ENCODE measurements at regions not wholly inside any gene's neighbourhood (a gene's known extent, or its start where the extent isn't known, plus 50 kb on each side); places are given as distances from the start of the nearest gene placed in this dataset.

DNA sequence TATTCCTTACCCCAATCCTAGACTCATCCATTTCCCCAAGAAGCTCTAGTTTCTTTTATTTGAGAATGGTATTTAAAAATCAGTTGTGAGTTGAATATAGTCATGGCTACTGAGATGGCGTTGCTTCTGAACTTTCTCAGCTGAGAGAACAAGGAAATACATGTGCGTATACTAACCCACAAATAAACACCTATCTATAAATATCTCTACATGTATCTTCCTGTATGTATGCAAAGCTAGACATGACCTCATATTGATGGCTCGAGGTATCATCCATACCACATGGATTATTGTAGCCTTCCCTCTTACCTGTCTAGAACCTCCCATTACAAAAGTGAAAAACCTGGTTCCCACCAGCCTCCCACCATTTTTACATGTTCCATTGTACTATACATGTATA is 141.0 kb downstream of the UFM1 start:
- H3K9me3 ChIP-seq (ENCODE audit: low read length): no peaks in the 10 kb centered on the region
- no peaks in the 10 kb centered on the region for H3K9me2 ChIP-seq (ENCODE audit: insufficient read depth, low read length)
- POLR2A ChIA-PET: interaction anchor here (0.8 to 1.4 kb wide), 3 partner anchors 9 to 66 kb away, joined by 3 read pairs; no protein-coding TSS in a partner anchor
- H3K27ac ChIP-seq (ENCODE audit: low read depth, low read length, poor library complexity, severe bottlenecking): no peak overlapping the region
- H3K4me1 ChIP-seq (ENCODE audit: insufficient read depth, low read length, poor library complexity, severe bottlenecking): no peaks in the 10 kb centered on the region
- H3K4me3 ChIP-seq (ENCODE audit: low read depth, low read length, poor library complexity, severe bottlenecking): no peak overlapping the region
- no peak overlapping the region for H3K4me2 ChIP-seq (ENCODE audit: low read length)
- no peak overlapping the region for H2AFZ ChIP-seq (ENCODE audit: low read length)
- no peaks in the 10 kb centered on the region for H3K79me2 ChIP-seq (ENCODE audit: insufficient read depth, low read depth, low read length)
- no TSS peak for BruUV-seq (replicated peaks)
- H4K20me1 ChIP-seq (ENCODE audit: insufficient read depth, low read length): no peaks in the 10 kb centered on the region
- H3K36me3 ChIP-seq (ENCODE audit: insufficient read depth, low read length): no peaks in the 10 kb centered on the region
- TF ChIP-seq EZH2phosphoT487 (IDR thresholded peaks at IDR 0.05; ENCODE audit: borderline replicate concordance, low read depth, low read length): no peak
- TF ChIP-seq, protein P1, sequence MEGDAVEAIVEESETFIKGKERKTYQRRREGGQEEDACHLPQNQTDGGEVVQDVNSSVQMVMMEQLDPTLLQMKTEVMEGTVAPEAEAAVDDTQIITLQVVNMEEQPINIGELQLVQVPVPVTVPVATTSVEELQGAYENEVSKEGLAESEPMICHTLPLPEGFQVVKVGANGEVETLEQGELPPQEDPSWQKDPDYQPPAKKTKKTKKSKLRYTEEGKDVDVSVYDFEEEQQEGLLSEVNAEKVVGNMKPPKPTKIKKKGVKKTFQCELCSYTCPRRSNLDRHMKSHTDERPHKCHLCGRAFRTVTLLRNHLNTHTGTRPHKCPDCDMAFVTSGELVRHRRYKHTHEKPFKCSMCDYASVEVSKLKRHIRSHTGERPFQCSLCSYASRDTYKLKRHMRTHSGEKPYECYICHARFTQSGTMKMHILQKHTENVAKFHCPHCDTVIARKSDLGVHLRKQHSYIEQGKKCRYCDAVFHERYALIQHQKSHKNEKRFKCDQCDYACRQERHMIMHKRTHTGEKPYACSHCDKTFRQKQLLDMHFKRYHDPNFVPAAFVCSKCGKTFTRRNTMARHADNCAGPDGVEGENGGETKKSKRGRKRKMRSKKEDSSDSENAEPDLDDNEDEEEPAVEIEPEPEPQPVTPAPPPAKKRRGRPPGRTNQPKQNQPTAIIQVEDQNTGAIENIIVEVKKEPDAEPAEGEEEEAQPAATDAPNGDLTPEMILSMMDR (conservative IDR thresholded peaks at IDR 0.05; ENCODE audit: low read length): no peak
- intact Hi-C loops (cut with micrococcal nuclease; ENCODE audit: unreplicated experiment): no loop called here
- CTCF ChIA-PET (ENCODE audit: unreplicated experiment): no interaction called here
- DNase-seq (ENCODE audit: low spot score): no peak

DNA sequence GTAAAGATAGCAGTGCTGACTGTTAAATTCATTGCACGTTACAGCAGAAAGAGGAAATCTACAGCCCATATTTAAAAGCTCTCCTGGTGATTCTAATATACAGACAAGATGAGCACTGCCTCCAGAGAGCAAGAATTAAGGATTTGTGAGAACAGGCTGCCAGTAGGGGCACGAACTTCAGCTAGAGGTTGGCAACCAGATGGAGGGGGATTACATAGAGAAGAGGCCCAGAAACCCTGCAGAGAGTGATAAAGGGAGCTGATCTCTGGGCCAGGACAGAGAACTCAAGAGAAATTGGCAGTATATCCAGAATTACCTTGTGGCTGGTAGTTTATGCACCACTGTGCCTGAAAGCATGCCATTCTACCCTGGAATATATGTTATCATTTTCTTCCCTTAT is 144.8 kb downstream of the UFM1 start:
- POLR2A ChIA-PET: no interaction called here
- no peak overlapping the region for H2AFZ ChIP-seq (ENCODE audit: low read length)
- BruUV-seq (replicated peaks): no TSS peak
- H3K79me2 ChIP-seq (ENCODE audit: insufficient read depth, low read depth, low read length): no peaks in the 10 kb centered on the region
- H3K4me2 ChIP-seq (ENCODE audit: low read length): no peak overlapping the region
- no peak for DNase-seq (ENCODE audit: low spot score)
- H3K4me3 ChIP-seq (ENCODE audit: low read depth, low read length, poor library complexity, severe bottlenecking): no peak overlapping the region
- no peaks in the 10 kb centered on the region for H3K9me3 ChIP-seq (ENCODE audit: low read length)
- CTCF ChIA-PET (ENCODE audit: unreplicated experiment): no interaction called here
- intact Hi-C loops (cut with micrococcal nuclease; ENCODE audit: unreplicated experiment): no loop called here
- no peaks in the 10 kb centered on the region for H3K36me3 ChIP-seq (ENCODE audit: insufficient read depth, low read length)
- H3K9me2 ChIP-seq (ENCODE audit: insufficient read depth, low read length): no peaks in the 10 kb centered on the region
- TF ChIP-seq, protein P1 (conservative IDR thresholded peaks at IDR 0.05; ENCODE audit: low read length): no peak
- no peak for TF ChIP-seq EZH2phosphoT487 (IDR thresholded peaks at IDR 0.05; ENCODE audit: borderline replicate concordance, low read depth, low read length)
- no peaks in the 10 kb centered on the region for H4K20me1 ChIP-seq (ENCODE audit: insufficient read depth, low read length)
- no peak overlapping the region for H3K27ac ChIP-seq (ENCODE audit: low read depth, low read length, poor library complexity, severe bottlenecking)
- H3K4me1 ChIP-seq (ENCODE audit: insufficient read depth, low read length, poor library complexity, severe bottlenecking): no peaks in the 10 kb centered on the region

DNA sequence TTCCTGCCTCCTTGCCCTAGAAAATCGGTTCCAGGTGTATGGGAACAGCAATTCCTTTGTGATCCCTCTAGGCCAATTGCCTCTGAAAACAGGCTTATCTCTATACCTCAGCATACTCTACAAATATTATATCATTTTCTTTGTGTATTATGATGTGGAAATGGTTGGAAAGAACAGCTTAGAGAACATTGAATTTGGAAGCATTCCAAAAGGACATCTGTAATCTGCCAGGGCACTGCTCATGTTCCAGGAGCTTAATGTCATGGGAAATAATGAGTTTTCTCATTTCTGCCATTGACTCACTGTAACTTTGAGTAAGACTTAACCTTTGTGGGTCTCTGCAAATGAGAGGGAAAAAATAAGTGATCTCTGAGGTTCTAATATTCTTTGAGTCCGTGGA is 147.3 kb downstream of the UFM1 start:
- ChIA-PET CTCF (ENCODE audit: unreplicated experiment) (no interaction called here), POLR2A (interaction anchor here (0.6 kb wide), 1 partner anchor 1153 kb away, joined by 3 read pairs; no protein-coding TSS in a partner anchor)
- intact Hi-C loops (cut with micrococcal nuclease; ENCODE audit: unreplicated experiment): no loop called here
- Histone ChIP-seq H3K9me2 (ENCODE audit: insufficient read depth, low read length) (no peaks in the 10 kb centered on the region), H3K4me1 (ENCODE audit: insufficient read depth, low read length, poor library complexity, severe bottlenecking) (no peaks in the 10 kb centered on the region), H3K9me3 (ENCODE audit: low read length) (no peaks in the 10 kb centered on the region), H3K36me3 (ENCODE audit: insufficient read depth, low read length) (no peaks in the 10 kb centered on the region), H3K79me2 (ENCODE audit: insufficient read depth, low read depth, low read length) (no peaks in the 10 kb centered on the region), H2AFZ (ENCODE audit: low read length) (no peak overlapping the region), H3K4me3 (ENCODE audit: low read depth, low read length, poor library complexity, severe bottlenecking) (no peak overlapping the region), H3K27ac (ENCODE audit: low read depth, low read length, poor library complexity, severe bottlenecking) (no peak overlapping the region), H4K20me1 (ENCODE audit: insufficient read depth, low read length) (no peaks in the 10 kb centered on the region), H3K4me2 (ENCODE audit: low read length) (no peak overlapping the region)
- no peak for TF ChIP-seq EZH2phosphoT487 (IDR thresholded peaks at IDR 0.05; ENCODE audit: borderline replicate concordance, low read depth, low read length)
- TF ChIP-seq, protein P1 (conservative IDR thresholded peaks at IDR 0.05; ENCODE audit: low read length): no peak
- no peak for DNase-seq (ENCODE audit: low spot score)
- BruUV-seq (replicated peaks): no TSS peak

Measured in OCI-LY7 (cell line).